Activated naive CD8-positive, alpha-beta T cell treated with anti-CD3 and anti-CD28 coated beads for 36 hours (primary cell): ENCODE measurements at regions not wholly inside any gene's neighbourhood (a gene's known extent, or its start where the extent isn't known, plus 50 kb on each side); places are given as distances from the start of the nearest gene placed in this dataset.
"Not testable (repeated sequence)": the region's sequence is repeated elsewhere in the genome, so short reads cannot be mapped to it uniquely, and the experiment has no call there.

Experiments
- DNase-seq: peaks from one replicate; pipeline ENCODE4 v3.0.0; 2021
- H3K27ac Mint-ChIP-seq: one replicate; pipeline ENCODE4 v1.8.0; 2022; ENCODE audit warnings: mild to moderate bottlenecking, moderate library complexity, mixed read lengths
- H3K27me3 Mint-ChIP-seq: one replicate; pipeline ENCODE4 v1.8.0; 2022; ENCODE audit warnings: mild to moderate bottlenecking, mixed read lengths
- H3K36me3 Mint-ChIP-seq: one replicate; pipeline ENCODE4 v1.8.0; 2021; ENCODE audit warnings: mild to moderate bottlenecking, mixed read lengths
- H3K4me1 Mint-ChIP-seq: one replicate; pipeline ENCODE4 v1.8.0; 2021; ENCODE audit warnings: mixed read lengths
- H3K4me3 Mint-ChIP-seq: one replicate; pipeline ENCODE4 v1.8.0; 2022; ENCODE audit warnings: mild to moderate bottlenecking, moderate library complexity, mixed read lengths
- H3K9me3 Mint-ChIP-seq: one replicate; pipeline ENCODE4 v1.8.0; 2022; ENCODE audit warnings: mixed read lengths

- H3K4me1 Mint-ChIP-seq, H3K9me3 Mint-ChIP-seq, H3K36me3 Mint-ChIP-seq, H3K27ac Mint-ChIP-seq, DNase-seq, H3K4me3 Mint-ChIP-seq, H3K27me3 Mint-ChIP-seq: not testable (repeated sequence)
Observed at GRCh38 chr5:118462276-118462675, 526.1 kb downstream of the DTWD2 start.

DNA sequence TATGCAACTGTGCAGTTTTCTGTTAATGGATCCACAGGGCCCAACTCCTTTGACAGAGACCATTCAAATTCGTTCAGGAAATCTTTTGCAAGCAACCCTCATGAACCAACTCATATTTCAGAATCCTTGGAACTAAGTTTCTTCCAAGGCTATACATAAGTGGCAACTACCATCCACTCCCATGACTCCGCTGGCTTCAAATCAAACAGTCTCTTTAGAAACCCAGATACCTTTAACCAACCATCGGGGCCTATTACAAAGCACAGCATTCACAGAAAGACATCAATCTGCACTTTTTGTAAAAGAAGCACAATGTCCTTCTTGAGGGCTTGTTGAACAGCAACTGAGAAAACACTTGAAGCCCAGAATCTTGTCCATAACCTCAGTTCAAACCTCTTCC, 526.9 kb downstream of the DTWD2 start:
- no peak for DNase-seq
- Mint-ChIP-seq H3K27me3 (no peaks in the 10 kb centered on the region), H3K9me3 (no peaks in the 10 kb centered on the region), H3K27ac (no peak overlapping the region), H3K36me3 (no peaks in the 10 kb centered on the region), H3K4me3 (no peak overlapping the region), H3K4me1 (no peaks in the 10 kb centered on the region)

DNA sequence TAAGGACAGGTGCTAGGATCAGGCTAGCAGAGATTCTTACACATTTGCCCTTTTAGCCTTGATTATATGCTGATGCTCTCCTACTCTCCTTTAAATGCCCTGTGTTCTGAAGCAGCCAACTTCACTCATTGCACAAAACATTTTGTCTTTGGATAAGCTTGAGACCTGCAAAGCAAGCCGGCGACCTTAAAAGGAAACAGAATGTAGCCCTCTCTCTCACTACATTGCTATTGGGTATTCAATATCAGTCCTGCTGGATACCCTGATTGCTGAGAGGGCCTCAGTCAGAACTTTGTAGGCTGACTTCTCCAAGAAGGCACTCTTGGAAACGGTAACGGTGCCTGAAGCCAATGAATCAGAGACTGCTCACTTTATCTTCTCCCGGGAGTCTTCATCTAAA, 528.9 kb downstream of the DTWD2 start:
- H3K27ac Mint-ChIP-seq, result no peak overlapping the region
- H3K27me3 Mint-ChIP-seq, result no peaks in the 10 kb centered on the region
- H3K9me3 Mint-ChIP-seq, result no peaks in the 10 kb centered on the region
- H3K36me3 Mint-ChIP-seq, result no peaks in the 10 kb centered on the region
- no peak overlapping the region for H3K4me3 Mint-ChIP-seq
- DNase-seq, result no peak
- no peaks in the 10 kb centered on the region for H3K4me1 Mint-ChIP-seq

DNA sequence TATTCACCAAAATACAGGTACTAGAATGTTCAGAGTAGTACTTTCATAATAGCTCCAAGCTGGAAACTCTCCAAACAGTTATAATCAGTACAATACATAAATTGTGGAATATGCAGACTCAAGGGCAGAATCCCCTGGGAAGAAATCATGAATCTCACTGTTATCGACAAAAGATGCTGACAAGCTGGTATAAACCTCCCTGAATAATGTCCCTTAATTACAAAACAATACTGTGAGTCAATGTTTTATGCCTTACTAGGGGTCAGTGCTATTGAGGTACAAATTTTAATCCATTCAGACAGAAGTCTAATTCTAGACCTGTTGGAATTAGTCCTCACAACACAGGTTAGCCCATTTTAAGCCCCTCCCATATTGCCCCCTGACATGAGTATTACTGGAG, 532.3 kb downstream of the DTWD2 start:
- Mint-ChIP-seq H3K4me1 (no peaks in the 10 kb centered on the region), H3K27ac (no peak overlapping the region), H3K9me3 (no peaks in the 10 kb centered on the region), H3K4me3 (no peak overlapping the region), H3K36me3 (no peaks in the 10 kb centered on the region), H3K27me3 (no peaks in the 10 kb centered on the region)
- no peak for DNase-seq

GRCh38 chr5:118451697-118452247, 536.6 kb downstream of the DTWD2 start:
- Mint-ChIP-seq H3K9me3 (no peaks in the 10 kb centered on the region), H3K4me3 (no peak overlapping the region), H3K27ac (no peak overlapping the region), H3K36me3 (no peaks in the 10 kb centered on the region), H3K27me3 (no peaks in the 10 kb centered on the region), H3K4me1 (no peaks in the 10 kb centered on the region)
- DNase-seq, result no peak

DNA sequence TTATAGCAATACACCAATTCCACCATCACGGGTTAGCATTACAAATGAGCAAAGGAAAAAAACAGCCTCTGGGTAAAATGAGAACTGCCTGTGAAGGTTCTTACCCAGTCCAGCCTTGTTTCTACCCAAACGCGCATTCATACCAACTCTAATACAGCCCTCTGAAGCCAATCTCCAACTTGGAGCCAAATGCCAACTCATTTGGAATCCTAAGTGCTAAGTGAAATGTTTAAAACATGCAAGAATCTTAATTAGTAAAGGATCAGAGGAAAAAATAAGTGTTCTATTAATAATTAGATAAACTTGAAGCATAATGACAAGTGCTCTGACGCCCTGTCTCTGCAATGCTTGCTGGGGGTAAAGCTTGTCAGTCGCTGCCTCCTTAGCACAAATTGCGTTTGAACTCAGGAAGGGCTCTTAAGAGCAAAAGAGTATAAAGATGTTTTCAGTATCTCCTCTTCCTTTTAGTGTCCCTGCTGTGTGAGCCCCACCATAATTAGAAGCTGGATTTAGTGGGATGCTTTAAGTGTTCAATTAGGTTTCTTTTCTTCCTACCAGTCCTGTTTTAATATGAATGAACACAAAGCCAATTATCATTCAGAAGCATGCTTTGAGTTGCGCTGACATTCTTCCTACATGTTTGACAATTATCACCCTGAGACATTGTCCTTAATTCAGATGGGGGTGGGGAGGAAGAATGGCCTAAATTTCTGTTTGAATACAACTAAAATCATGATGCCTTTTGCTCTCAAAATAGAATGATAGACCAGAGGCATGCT, 537.6 kb downstream of the DTWD2 start:
- Mint-ChIP-seq H3K4me1 (no peaks in the 10 kb centered on the region), H3K36me3 (no peaks in the 10 kb centered on the region), H3K4me3 (no peak overlapping the region), H3K27me3 (no peaks in the 10 kb centered on the region), H3K9me3 (no peaks in the 10 kb centered on the region), H3K27ac (no peak overlapping the region)
- DNase-seq, result no peak

GRCh38 chr5:118447350-118447749, 541.0 kb downstream of the DTWD2 start:
- Mint-ChIP-seq H3K9me3 (no peaks in the 10 kb centered on the region), H3K4me1 (no peaks in the 10 kb centered on the region), H3K27ac (no peak overlapping the region), H3K4me3 (no peak overlapping the region), H3K27me3 (no peaks in the 10 kb centered on the region), H3K36me3 (no peaks in the 10 kb centered on the region)
- DNase-seq, result no peak

DNA sequence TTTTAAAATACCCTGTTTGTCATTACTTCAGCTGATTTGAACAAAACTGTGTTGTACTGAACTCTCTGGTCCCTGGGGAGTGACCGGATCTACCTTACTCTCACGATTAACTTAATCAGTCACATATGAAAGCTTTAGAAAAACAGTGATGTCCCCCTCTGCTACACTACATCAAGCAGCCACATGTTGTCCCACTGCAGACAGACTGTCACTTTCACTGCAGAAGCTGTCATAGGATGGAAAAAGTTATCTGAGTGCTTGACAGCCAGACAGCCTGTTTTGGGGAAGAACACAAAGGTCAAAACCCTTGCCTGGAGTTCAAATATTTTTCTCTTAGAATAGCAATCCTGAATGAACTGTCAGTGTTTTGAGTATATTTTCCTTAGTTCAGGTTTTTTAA, 546.4 kb downstream of the DTWD2 start:
- no peak overlapping the region for H3K27ac Mint-ChIP-seq

DNA sequence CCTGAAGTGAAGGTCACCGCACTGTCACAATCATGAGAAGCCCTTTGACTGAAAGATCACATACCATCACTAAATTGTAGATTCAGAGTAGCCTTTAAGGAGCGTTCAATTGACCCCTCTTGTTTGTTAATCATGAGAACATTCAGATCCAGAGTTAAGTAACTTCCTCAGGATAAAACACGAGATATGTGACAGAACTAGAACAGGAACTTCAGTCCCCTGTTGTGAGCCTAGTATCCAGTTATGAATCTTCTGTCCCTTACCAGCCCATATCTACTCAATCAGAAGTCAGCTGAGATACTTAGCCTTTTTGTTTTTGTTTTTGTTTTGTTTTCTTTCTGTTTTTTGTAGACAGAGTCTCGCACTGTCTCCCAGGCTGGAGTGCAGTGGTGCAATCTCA, 547.3 kb downstream of the DTWD2 start:
- Mint-ChIP-seq H3K36me3 (no peaks in the 10 kb centered on the region), H3K27ac (no peak overlapping the region), H3K9me3 (no peaks in the 10 kb centered on the region), H3K4me3 (no peak overlapping the region), H3K27me3 (no peaks in the 10 kb centered on the region), H3K4me1 (no peaks in the 10 kb centered on the region)
- no peak for DNase-seq

More for the DNA sequence above, 546.4 kb downstream of the DTWD2 start:
- no peak for DNase-seq
- H3K27me3 Mint-ChIP-seq, result no peaks in the 10 kb centered on the region
- H3K36me3 Mint-ChIP-seq, result no peaks in the 10 kb centered on the region
- H3K4me1 Mint-ChIP-seq, result no peaks in the 10 kb centered on the region
- H3K4me3 Mint-ChIP-seq, result no peak overlapping the region
- H3K9me3 Mint-ChIP-seq, result no peaks in the 10 kb centered on the region

GRCh38 chr5:118440496-118440895, 547.9 kb downstream of the DTWD2 start:
- no peak for DNase-seq
- no peaks in the 10 kb centered on the region for H3K9me3 Mint-ChIP-seq
- no peak overlapping the region for H3K4me3 Mint-ChIP-seq
- H3K36me3 Mint-ChIP-seq, result no peaks in the 10 kb centered on the region
- no peaks in the 10 kb centered on the region for H3K4me1 Mint-ChIP-seq
- no peak overlapping the region for H3K27ac Mint-ChIP-seq
- no peaks in the 10 kb centered on the region for H3K27me3 Mint-ChIP-seq

GRCh38 chr5:118439831-118440230, 548.5 kb downstream of the DTWD2 start:
- Mint-ChIP-seq H3K4me1 (no peaks in the 10 kb centered on the region), H3K36me3 (no peaks in the 10 kb centered on the region), H3K27me3 (no peaks in the 10 kb centered on the region), H3K4me3 (no peak overlapping the region), H3K9me3 (no peaks in the 10 kb centered on the region), H3K27ac (no peak overlapping the region)
- no peak for DNase-seq

GRCh38 chr5:118435131-118435530, 553.2 kb downstream of the DTWD2 start:
- no peak for DNase-seq
- Mint-ChIP-seq H3K4me3 (no peak overlapping the region), H3K36me3 (no peaks in the 10 kb centered on the region), H3K27me3 (no peaks in the 10 kb centered on the region), H3K9me3 (no peaks in the 10 kb centered on the region), H3K4me1 (no peaks in the 10 kb centered on the region), H3K27ac (no peak overlapping the region)

DNA sequence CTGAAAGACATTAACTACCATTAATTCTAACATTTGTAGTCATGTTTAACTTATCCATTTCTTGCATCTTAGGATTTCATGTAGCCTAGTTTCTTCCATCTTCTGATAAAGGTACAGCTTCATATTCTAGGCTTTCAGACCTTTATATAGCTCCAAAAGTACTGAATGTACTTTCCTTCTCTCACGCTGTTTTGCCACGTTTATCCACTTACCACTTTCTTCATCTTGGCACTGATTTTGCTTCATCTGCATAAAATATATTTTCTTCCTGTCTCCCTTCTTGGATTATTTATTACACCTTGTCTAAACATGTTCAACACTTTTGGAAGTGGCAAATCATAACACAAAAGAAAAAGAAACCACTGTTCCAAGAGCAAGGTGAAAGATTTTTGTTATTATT, 553.8 kb downstream of the DTWD2 start:
- H3K4me1 Mint-ChIP-seq, result no peaks in the 10 kb centered on the region
- H3K4me3 Mint-ChIP-seq, result no peak overlapping the region
- no peaks in the 10 kb centered on the region for H3K27me3 Mint-ChIP-seq
- H3K9me3 Mint-ChIP-seq, result no peaks in the 10 kb centered on the region
- no peaks in the 10 kb centered on the region for H3K36me3 Mint-ChIP-seq
- DNase-seq, result no peak
- H3K27ac Mint-ChIP-seq, result no peak overlapping the region

- DNase-seq, result no peak
- Mint-ChIP-seq H3K36me3 (no peaks in the 10 kb centered on the region), H3K9me3 (peaks cover 3% of the 10 kb centered on the region), H3K27ac (no peak overlapping the region), H3K27me3 (no peaks in the 10 kb centered on the region), H3K4me3 (no peak overlapping the region), H3K4me1 (no peaks in the 10 kb centered on the region)
Observed at GRCh38 chr5:118430076-118430475, 558.3 kb downstream of the DTWD2 start.

GRCh38 chr5:118407958-118408357, 580.4 kb downstream of the DTWD2 start:
- H3K4me3 Mint-ChIP-seq, result no peak overlapping the region
- H3K27ac Mint-ChIP-seq, result no peak overlapping the region
- DNase-seq, result no peak
- H3K9me3 Mint-ChIP-seq, result peaks cover under 1% of the 10 kb centered on the region
- H3K36me3 Mint-ChIP-seq, result no peaks in the 10 kb centered on the region
- no peaks in the 10 kb centered on the region for H3K4me1 Mint-ChIP-seq
- no peaks in the 10 kb centered on the region for H3K27me3 Mint-ChIP-seq

DNA sequence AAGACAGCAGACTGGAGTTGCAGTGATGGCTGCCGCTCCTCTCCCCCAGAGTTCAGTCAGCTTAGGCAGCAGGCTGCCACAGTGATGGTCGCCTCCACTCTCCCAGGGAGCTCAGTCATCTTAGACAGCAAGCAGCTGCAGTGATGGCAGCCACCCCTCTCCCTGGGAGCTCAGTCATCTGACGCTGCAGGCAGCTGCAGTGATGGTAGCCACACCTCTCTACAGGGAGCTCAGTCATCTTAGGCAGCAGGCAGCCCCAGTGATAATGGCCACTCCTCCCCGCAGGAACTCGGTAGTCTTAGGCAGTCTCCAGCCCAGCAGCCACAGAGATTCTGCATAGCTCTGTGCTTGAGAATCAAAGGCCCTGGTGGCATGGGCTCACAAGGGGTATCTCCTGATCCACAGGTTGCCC, 582.7 kb downstream of the DTWD2 start:
- H3K27ac Mint-ChIP-seq, result no peak overlapping the region
- no peaks in the 10 kb centered on the region for H3K27me3 Mint-ChIP-seq
- no peak for DNase-seq
- H3K4me1 Mint-ChIP-seq, result no peaks in the 10 kb centered on the region
- peaks cover 4% of the 10 kb centered on the region for H3K9me3 Mint-ChIP-seq
- H3K36me3 Mint-ChIP-seq, result no peaks in the 10 kb centered on the region
- no peak overlapping the region for H3K4me3 Mint-ChIP-seq
